HCT116 (cell line): ENCODE measurements at regions not wholly inside any gene's neighbourhood (a gene's known extent, or its start where the extent isn't known, plus 50 kb on each side); places are given as distances from the start of the nearest gene placed in this dataset.

Experiments used
- CTCF ChIP-seq, 3 experiments: fragments of 200-600 bp in 1 of 3; sonication (generic) in 1 of 3; IDR thresholded peaks in 2 of 3; conservative IDR thresholded peaks in 1 of 3; 2 replicates each; pipeline ENCODE4 v1.5.1; 2012 to 2017; ENCODE audit warnings: low read depth in 2 of 3, low read length in 2 of 3, antibody characterized with exemption in 1 of 3, borderline replicate concordance in 1 of 3, control low read depth in 1 of 3, mild to moderate bottlenecking in 1 of 3, mixed read lengths in 1 of 3, mixed run types in 1 of 3, moderate library complexity in 1 of 3; ENCODE audit not compliant: insufficient read depth in 1 of 3
- EGR1 ChIP-seq: IDR thresholded peaks from 2 replicates; pipeline ENCODE4 v1.6.1; 2012; ENCODE audit warnings: low read depth
- EZH2 ChIP-seq: fragments of 200-600 bp; sonication (generic); IDR thresholded peaks from 2 replicates; pipeline ENCODE4 v1.6.1; 2017; ENCODE audit warnings: antibody characterized with exemption, mixed run types
- JUND ChIP-seq: IDR thresholded peaks from 2 replicates; pipeline ENCODE4 v1.6.1; 2012
- POLR2A ChIP-seq: IDR thresholded peaks from 2 replicates; pipeline ENCODE4 v1.7.0; 2011; ENCODE audit warnings: borderline replicate concordance; ENCODE audit not compliant: insufficient read depth, insufficient read length; ENCODE audit errors: extremely low read depth
- POLR2AphosphoS5 ChIP-seq: IDR thresholded peaks from 2 replicates; pipeline ENCODE4 v1.6.1; 2011; ENCODE audit warnings: mild to moderate bottlenecking, low read depth, low read length, moderate library complexity
- REST ChIP-seq: IDR thresholded peaks from 2 replicates; pipeline ENCODE4 v1.6.1; 2012; ENCODE audit warnings: low read depth
- SIN3A ChIP-seq: IDR thresholded peaks from 2 replicates; pipeline ENCODE4 v1.6.1; 2012; ENCODE audit warnings: low read depth
- SP1 ChIP-seq: IDR thresholded peaks from 2 replicates; pipeline ENCODE4 v1.6.1; 2012; ENCODE audit warnings: low read depth
- YY1 ChIP-seq: IDR thresholded peaks from 2 replicates; pipeline ENCODE4 v1.6.1; 2011; ENCODE audit warnings: low read length, low read depth, moderate library complexity, mild to moderate bottlenecking; ENCODE audit not compliant: insufficient replicate concordance; ENCODE audit errors: extremely low read depth

DNA sequence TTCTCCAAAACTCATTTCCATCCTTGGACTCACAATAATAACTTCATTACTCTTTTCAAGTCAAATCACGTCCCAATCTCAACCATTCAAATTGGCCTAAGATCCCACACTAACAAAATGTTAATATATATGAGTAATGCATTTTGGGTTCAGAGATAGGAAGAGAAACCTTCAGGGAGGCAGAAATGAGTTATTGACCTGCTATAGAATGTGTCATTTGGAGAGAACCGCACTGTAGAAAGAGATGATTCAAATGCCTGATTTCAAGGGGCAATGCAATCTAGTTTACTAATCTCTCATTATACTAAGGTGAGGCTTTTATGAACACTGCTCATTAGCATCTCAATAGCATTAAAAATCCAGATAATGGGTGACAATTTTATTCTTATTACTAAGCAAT lies 1595.0 kb upstream of the GOT2 start:
- no peak for TF ChIP-seq EGR1
- no peak for TF ChIP-seq CTCF (IDR thresholded peaks at IDR 0.05 in 2 of 3, conservative IDR thresholded peaks at IDR 0.05 in 1 of 3; ENCODE audit: borderline replicate concordance in 1 of 3, insufficient read depth in 1 of 3, low read depth in 2 of 3, low read length in 2 of 3)
- no peak for TF ChIP-seq YY1
- TF ChIP-seq POLR2AphosphoS5, result no peak
- TF ChIP-seq EZH2, result no peak
- TF ChIP-seq POLR2A, result no peak
- no peak for TF ChIP-seq REST
- TF ChIP-seq JUND, result no peak
- TF ChIP-seq SIN3A, result no peak
- TF ChIP-seq SP1, result no peak
